Spleen (tissue), 11 donors: ENCODE measurements at regions not wholly inside any gene's neighbourhood (a gene's known extent, or its start where the extent isn't known, plus 50 kb on each side); places are given as distances from the start of the nearest gene placed in this dataset.

ENCODE experiments used
- DNase-seq: peaks from one replicate; pipeline ENCODE4 v3.0.0-alpha.2; 2020
- H3K27ac ChIP-seq, 8 donors: fragments of 200-600 bp; sonication (generic) in 7 of 8; 1 replicate in 4 of 8; 2 replicates in 4 of 8; pipeline versions ENCODE4 v1.5.0 to v1.8.0; 2016 to 2021; ENCODE audit warnings: inconsistent platforms in 4 of 8, mild to moderate bottlenecking in 4 of 8, moderate library complexity in 1 of 8
- H3K27me3 ChIP-seq, 7 donors: fragments of 200-600 bp; sonication (generic) in 6 of 7; replicated peaks in 1 of 7; 1 replicate in 4 of 7; 2 replicates in 3 of 7; pipeline versions ENCODE4 v1.5.0 to v1.8.0; 2016 to 2021; ENCODE audit warnings: inconsistent platforms in 3 of 7, mild to moderate bottlenecking in 1 of 7
- H3K36me3 ChIP-seq, 6 donors: fragments of 200-600 bp; sonication (generic) in 5 of 6; 1 replicate in 4 of 6; 2 replicates in 2 of 6; pipeline versions ENCODE4 v1.5.0 to v1.8.0; 2016 to 2021; ENCODE audit warnings: inconsistent platforms in 2 of 6
- H3K4me1 ChIP-seq, 6 donors: fragments of 200-600 bp; sonication (generic) in 5 of 6; 1 replicate in 3 of 6; 2 replicates in 3 of 6; pipeline versions ENCODE4 v1.5.0 to v1.8.0; 2016 to 2021; ENCODE audit warnings: inconsistent platforms in 3 of 6
- H3K4me3 ChIP-seq, 8 donors: fragments of 200-600 bp; sonication (generic) in 7 of 8; 1 replicate in 4 of 8; 2 replicates in 4 of 8; pipeline versions ENCODE4 v1.5.0 to v1.8.0; 2016 to 2021; ENCODE audit warnings: inconsistent platforms in 4 of 8, mild to moderate bottlenecking in 4 of 8, moderate library complexity in 2 of 8
- H3K9me3 ChIP-seq, 8 donors: fragments of 200-600 bp; sonication (generic) in 7 of 8; 1 replicate in 4 of 8; 2 replicates in 4 of 8; pipeline versions ENCODE4 v1.5.0 to v1.8.0; 2016 to 2021; ENCODE audit warnings: inconsistent platforms in 4 of 8
- CTCF ChIP-seq, 11 experiments: fragments of 200-600 bp in 7 of 11; fragments of 450-650 bp in 4 of 11; sonication (generic) in 4 of 11; IDR thresholded peaks in 8 of 11; conservative IDR thresholded peaks in 3 of 11; 1 replicate in 7 of 11; 2 replicates in 4 of 11; pipeline versions ENCODE4 v1.4.0 to v1.8.0; 2016 to 2021; ENCODE audit warnings: antibody characterized with exemption in 11 of 11, inconsistent platforms in 4 of 11, mild to moderate bottlenecking in 1 of 11
- POLR2A ChIP-seq, 3 donors: fragments of 450-650 bp; IDR thresholded peaks; one replicate each; pipeline ENCODE4 v1.5.1; 2017; ENCODE audit warnings: antibody characterized with exemption in 3 of 3, mild to moderate bottlenecking in 1 of 3
- POLR2AphosphoS5 ChIP-seq, 3 donors: sonication (generic); formaldehyde crosslinking; IDR thresholded peaks; one replicate each; pipeline ENCODE4 v1.5.1; 2017; ENCODE audit warnings: antibody characterized with exemption in 3 of 3
- WGBS, 5 donors: extraction: QIAGEN DNeasy Blood & Tissue Kit in 3 of 5; methylation state at CpG; one replicate each; pipeline versions ENCODE4 v1.1.5 to v1.1.7; 2013 to 2018; 5-methylcytosine and 5-hydroxymethylcytosine counted together
- intact Hi-C: fragments of 100-400 bp; cut with DNase I; formaldehyde crosslinking; loops from one replicate; pipeline ENCODE4 v1.15.0; 2023; ENCODE audit warnings: low total_unique reads
- donor health status: healthy with polysubstance abuse.
- donor health status: DM: no; HTN: no; CAD: no; lungs with moderate emphysema.
- donor health status: DM: no; HTN: no; CAD: no.
- donor health status: Bipolar disorder and iron deficiency.
- donor health status: healthy.
- donor health status: DM: no; HTN: no; CAD: no.
- donor health status: DM: yes; HTN: yes; CAD: no.

- no peak overlapping the region for H3K4me3 ChIP-seq
- peak overlapping the region in 5 of 8 donors; percentile 12 to 71 (median 54) for H3K27ac ChIP-seq
- intact Hi-C loops = no loop called here
- TF ChIP-seq CTCF (IDR thresholded peaks at IDR 0.05 in 8 of 11, conservative IDR thresholded peaks at IDR 0.05 in 3 of 11) (no peak), POLR2A (IDR thresholded peaks at IDR 0.05) (no peak), POLR2AphosphoS5 (IDR thresholded peaks at IDR 0.05) (no peak)
- no peaks in the 10 kb centered on the region for H3K27me3 ChIP-seq
- no peak for DNase-seq
- WGBS, 5 donors = 80 to 89% (median 83%) methylated on average over 3 of the region's 3 CpGs
- H3K9me3 ChIP-seq = no peaks in the 10 kb centered on the region
- no peaks in the 10 kb centered on the region for H3K36me3 ChIP-seq
- peaks cover 0 to 29% (median 20%) of the 10 kb centered on the region in 6 donors for H3K4me1 ChIP-seq
Measured at GRCh38 chr2:236874866-236875481, 210.7 kb upstream of the COPS8 start.

- TF ChIP-seq POLR2AphosphoS5 (IDR thresholded peaks at IDR 0.05) (peak; percentile 74 to 81 (median 80)), POLR2A (IDR thresholded peaks at IDR 0.05) (no peak)
- H3K27ac ChIP-seq = peak overlapping the region in 4 of 8 donors; percentile 12 to 71 (median 34)
- H3K4me1 ChIP-seq = peaks cover 0 to 21% (median 15%) of the 10 kb centered on the region in 6 donors
- no peaks in the 10 kb centered on the region for H3K27me3 ChIP-seq
- H3K4me3 ChIP-seq = no peak overlapping the region
- no peaks in the 10 kb centered on the region for H3K9me3 ChIP-seq
- H3K36me3 ChIP-seq = no peaks in the 10 kb centered on the region
- DNase-seq = peak; percentile 87
- intact Hi-C loops = no loop called here
- 57 to 74% (median 71%) methylated on average over 11 to 16 of the region's 16 CpGs for WGBS, 5 donors
Measured at GRCh38 chr2:236875906-236876505, 209.7 kb upstream of the COPS8 start.

- Histone ChIP-seq H3K4me3 (no peak overlapping the region), H3K27me3 (no peaks in the 10 kb centered on the region), H3K36me3 (no peaks in the 10 kb centered on the region), H3K9me3 (no peaks in the 10 kb centered on the region), H3K4me1 (peaks cover 0 to 15% (median 9%) of the 10 kb centered on the region in 6 donors), H3K27ac (peak overlapping the region in 3 of 8 donors; percentile 12 to 71 (median 50))
- intact Hi-C loops = no loop called here
- WGBS, 5 donors = 76 to 91% (median 86%) methylated on average over 4 of the region's 4 CpGs
- TF ChIP-seq CTCF (IDR thresholded peaks at IDR 0.05 in 8 of 11, conservative IDR thresholded peaks at IDR 0.05 in 3 of 11) (no peak), POLR2A (IDR thresholded peaks at IDR 0.05) (no peak), POLR2AphosphoS5 (IDR thresholded peaks at IDR 0.05) (no peak)
- no peak for DNase-seq
Measured at GRCh38 chr2:236876642-236877041, 209.0 kb upstream of the COPS8 start.

- TF ChIP-seq POLR2AphosphoS5 (IDR thresholded peaks at IDR 0.05) = no peak
- TF ChIP-seq CTCF (IDR thresholded peaks at IDR 0.05 in 8 of 11, conservative IDR thresholded peaks at IDR 0.05 in 3 of 11) = no peak
- TF ChIP-seq POLR2A (IDR thresholded peaks at IDR 0.05) = no peak
- Histone ChIP-seq H3K4me1 (peaks cover 0 to 2% (median 0%) of the 10 kb centered on the region in 6 donors), H3K9me3 (no peaks in the 10 kb centered on the region), H3K27ac (no peak overlapping the region), H3K36me3 (no peaks in the 10 kb centered on the region), H3K4me3 (no peak overlapping the region), H3K27me3 (no peaks in the 10 kb centered on the region)
- DNase-seq = no peak
- intact Hi-C loops = no loop called here
- WGBS, 5 donors = 84 to 97% (median 89%) methylated on average over 2 of the region's 2 CpGs
Measured at GRCh38 chr2:236877972-236878371, 207.7 kb upstream of the COPS8 start.
